PC-9 (cell line): ENCODE measurements at regions not wholly inside any gene's neighbourhood (a gene's known extent, or its start where the extent isn't known, plus 50 kb on each side); places are given as distances from the start of the nearest gene placed in this dataset.
"Not testable (repeated sequence)": the region's sequence is repeated elsewhere in the genome, so short reads cannot be mapped to it uniquely, and the experiment has no call there.

Experiments
- BruUV-seq: library from RNA; stranded (reverse); fragments of 400-500 nt; replicated peaks from 2 replicates; lab custom pipeline; 2021; lab: Mats Ljungman, UMichigan
- CTCF ChIA-PET: fragments of 300-600 bp; sonication (Branson Sonifier 250); formaldehyde crosslinking; loops from one replicate; lab custom pipeline; 2022; ENCODE audit warnings: antibody characterized with exemption; lab: Charles Lee
- POLR2A ChIA-PET: fragments of 300-600 bp; sonication (Branson Sonifier 250); formaldehyde crosslinking; loops from one replicate; lab custom pipeline; 2022; ENCODE audit warnings: antibody characterized with exemption; ENCODE audit not compliant: unreplicated experiment; lab: Charles Lee
- DNase-seq, 2 experiments: peaks; one replicate each; pipeline versions ENCODE4 v3.0.0 to v3.0.0-alpha.2; 2015 to 2022; ENCODE audit warnings: mixed read lengths in 1 of 2
- H2AFZ ChIP-seq: fragments of 200-600 bp; sonication (generic); 2 replicates; pipeline ENCODE4 v1.8.1; 2017; ENCODE audit warnings: antibody characterized with exemption
- H3F3A ChIP-seq: fragments of 200-600 bp; sonication (generic); 2 replicates; pipeline ENCODE4 v1.8.1; 2017; ENCODE audit warnings: antibody characterized with exemption, mild to moderate bottlenecking, low read depth; ENCODE audit not compliant: insufficient read depth
- H3K27ac ChIP-seq: fragments of 200-600 bp; sonication (generic); 2 replicates; pipeline ENCODE4 v1.6.1; 2016; ENCODE audit warnings: mixed run types
- H3K27me3 ChIP-seq: fragments of 200-600 bp; sonication (generic); 2 replicates; pipeline ENCODE4 v1.6.1; 2016; ENCODE audit warnings: low read depth, mixed run types; ENCODE audit not compliant: insufficient read depth
- H3K36me3 ChIP-seq: fragments of 200-600 bp; sonication (generic); 2 replicates; pipeline ENCODE4 v1.6.1; 2016; ENCODE audit warnings: low read depth, mixed run types
- H3K4me1 ChIP-seq: fragments of 200-600 bp; sonication (generic); replicated peaks from 2 replicates; pipeline ENCODE4 v1.6.1; 2016; ENCODE audit warnings: mixed run types; ENCODE audit not compliant: insufficient read depth
- H3K4me2 ChIP-seq: fragments of 200-600 bp; sonication (generic); 2 replicates; pipeline ENCODE4 v1.6.1; 2017; ENCODE audit warnings: mixed run types
- H3K4me3 ChIP-seq: fragments of 200-600 bp; sonication (generic); 2 replicates; pipeline ENCODE4 v1.6.1; 2016; ENCODE audit warnings: mixed run types
- H3K79me2 ChIP-seq: fragments of 200-600 bp; sonication (generic); 2 replicates; pipeline ENCODE4 v1.6.1; 2017; ENCODE audit warnings: low read depth, mixed run types
- H3K9me2 ChIP-seq: fragments of 200-600 bp; sonication (generic); 2 replicates; pipeline ENCODE4 v1.8.1; 2017; ENCODE audit warnings: mild to moderate bottlenecking; ENCODE audit not compliant: insufficient read depth
- H3K9me3 ChIP-seq: fragments of 200-600 bp; sonication (generic); 2 replicates; pipeline ENCODE4 v1.8.1; 2016; ENCODE audit warnings: low read depth; ENCODE audit not compliant: insufficient read depth
- H4K20me1 ChIP-seq: fragments of 200-600 bp; sonication (generic); 2 replicates; pipeline ENCODE4 v1.8.1; 2017; ENCODE audit not compliant: insufficient read depth
- EZH2 ChIP-seq: fragments of 200-600 bp; sonication (generic); IDR thresholded peaks from 2 replicates; pipeline ENCODE4 v1.8.0; 2017; ENCODE audit warnings: antibody characterized with exemption, low read depth
- intact Hi-C: fragments of 100-400 bp; cut with micrococcal nuclease; formaldehyde crosslinking; loops from one replicate; pipeline ENCODE4 v1.10.0; 2022; ENCODE audit not compliant: unreplicated experiment
- TF ChIP-seq, protein P1 (sequence below): fragments of 200-600 bp; sonication (generic); conservative IDR thresholded peaks from 2 replicates; pipeline ENCODE4 v1.6.1; 2017; ENCODE audit warnings: mixed run types, antibody characterized with exemption, mild to moderate bottlenecking, moderate library complexity

DNA sequence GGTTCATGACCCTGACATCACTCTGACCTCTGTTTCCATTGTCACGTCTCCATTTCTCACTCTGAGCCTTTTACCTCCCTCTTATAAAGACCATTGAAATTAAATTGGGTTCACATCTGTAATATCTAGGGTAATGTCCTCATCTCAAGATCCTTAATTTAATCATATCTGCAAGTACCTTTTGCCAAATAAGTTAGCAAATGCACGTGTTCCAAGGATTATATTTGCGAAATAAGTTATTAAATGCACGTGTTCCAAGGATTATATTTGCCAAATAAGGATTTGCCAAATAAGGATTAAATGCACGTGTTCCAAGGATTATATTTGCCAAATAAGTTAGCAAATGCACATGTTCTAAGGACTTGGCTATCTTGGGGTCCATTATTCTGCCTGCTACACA is 938.0 kb downstream of the NLGN4X start:
- H2AFZ ChIP-seq: no peak overlapping the region
- no peak overlapping the region for H3K4me2 ChIP-seq
- intact Hi-C loops: no loop called here
- no peak for DNase-seq
- no peaks in the 10 kb centered on the region for H4K20me1 ChIP-seq
- no peaks in the 10 kb centered on the region for H3K9me2 ChIP-seq
- no peaks in the 10 kb centered on the region for H3K4me1 ChIP-seq
- BruUV-seq: no TSS peak
- H3K9me3 ChIP-seq: no peaks in the 10 kb centered on the region
- H3K27ac ChIP-seq: no peak overlapping the region
- ChIA-PET CTCF (no interaction called here), POLR2A (no interaction called here)
- H3F3A ChIP-seq: no peaks in the 10 kb centered on the region
- H3K27me3 ChIP-seq: no peaks in the 10 kb centered on the region
- H3K4me3 ChIP-seq: no peak overlapping the region
- no peaks in the 10 kb centered on the region for H3K79me2 ChIP-seq
- TF ChIP-seq EZH2: no peak
- TF ChIP-seq, protein P1, sequence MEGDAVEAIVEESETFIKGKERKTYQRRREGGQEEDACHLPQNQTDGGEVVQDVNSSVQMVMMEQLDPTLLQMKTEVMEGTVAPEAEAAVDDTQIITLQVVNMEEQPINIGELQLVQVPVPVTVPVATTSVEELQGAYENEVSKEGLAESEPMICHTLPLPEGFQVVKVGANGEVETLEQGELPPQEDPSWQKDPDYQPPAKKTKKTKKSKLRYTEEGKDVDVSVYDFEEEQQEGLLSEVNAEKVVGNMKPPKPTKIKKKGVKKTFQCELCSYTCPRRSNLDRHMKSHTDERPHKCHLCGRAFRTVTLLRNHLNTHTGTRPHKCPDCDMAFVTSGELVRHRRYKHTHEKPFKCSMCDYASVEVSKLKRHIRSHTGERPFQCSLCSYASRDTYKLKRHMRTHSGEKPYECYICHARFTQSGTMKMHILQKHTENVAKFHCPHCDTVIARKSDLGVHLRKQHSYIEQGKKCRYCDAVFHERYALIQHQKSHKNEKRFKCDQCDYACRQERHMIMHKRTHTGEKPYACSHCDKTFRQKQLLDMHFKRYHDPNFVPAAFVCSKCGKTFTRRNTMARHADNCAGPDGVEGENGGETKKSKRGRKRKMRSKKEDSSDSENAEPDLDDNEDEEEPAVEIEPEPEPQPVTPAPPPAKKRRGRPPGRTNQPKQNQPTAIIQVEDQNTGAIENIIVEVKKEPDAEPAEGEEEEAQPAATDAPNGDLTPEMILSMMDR: no peak
- no peaks in the 10 kb centered on the region for H3K36me3 ChIP-seq

DNA sequence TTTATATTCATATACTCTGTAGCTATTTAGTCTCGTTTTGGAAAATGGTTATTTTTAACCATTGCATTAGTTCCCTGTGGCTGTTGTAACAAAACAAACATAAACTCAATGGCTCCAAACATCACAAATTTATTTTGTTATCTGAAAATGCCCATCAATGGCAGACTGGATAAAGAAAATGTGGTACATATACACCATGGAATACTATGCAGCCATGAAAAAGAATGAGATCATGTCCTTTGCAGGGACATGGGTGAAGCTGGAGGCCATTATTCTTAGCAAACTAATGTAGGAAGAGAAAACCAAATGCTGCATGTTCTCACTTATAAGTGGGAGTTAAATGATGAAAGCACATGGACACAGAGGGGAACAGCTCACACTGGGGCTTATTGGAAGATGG is 938.7 kb downstream of the NLGN4X start:
- H3K4me3 ChIP-seq, H3K27ac ChIP-seq, BruUV-seq, H3K9me2 ChIP-seq, H3K4me2 ChIP-seq, POLR2A ChIA-PET, H2AFZ ChIP-seq, DNase-seq, H3K27me3 ChIP-seq, H3K4me1 ChIP-seq, H3K9me3 ChIP-seq, H4K20me1 ChIP-seq, H3K36me3 ChIP-seq, CTCF ChIA-PET, intact Hi-C loops, H3K79me2 ChIP-seq, H3F3A ChIP-seq: not testable (repeated sequence)

DNA sequence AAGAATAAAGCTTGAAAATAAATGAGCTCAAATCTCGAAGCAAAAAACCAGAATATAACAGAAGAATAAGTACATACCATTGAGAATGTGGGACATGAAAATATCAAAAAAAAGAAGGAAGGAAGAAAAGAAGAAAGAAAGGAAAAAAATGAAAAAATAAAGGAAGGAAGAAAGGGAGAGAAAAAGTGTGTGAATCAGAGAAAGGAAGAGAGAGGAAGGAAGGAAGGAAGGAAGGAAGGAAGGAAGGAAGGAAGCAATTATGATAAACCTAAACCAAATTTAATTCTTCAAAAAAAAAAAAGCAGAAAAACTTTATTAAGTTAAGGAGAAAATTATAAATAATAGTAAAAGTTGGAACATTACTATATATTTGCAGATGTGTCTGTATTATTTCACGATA is 949.8 kb downstream of the NLGN4X start:
- CTCF ChIA-PET: no interaction called here
- H3K4me2 ChIP-seq: no peak overlapping the region
- no peak overlapping the region for H2AFZ ChIP-seq
- no TSS peak for BruUV-seq
- POLR2A ChIA-PET: no interaction called here
- H3K27me3 ChIP-seq: no peaks in the 10 kb centered on the region
- H4K20me1 ChIP-seq: no peaks in the 10 kb centered on the region; the same call in 1 of the 2 replicates
- H3K4me1 ChIP-seq: no peaks in the 10 kb centered on the region
- TF ChIP-seq, protein P1: no peak
- no peaks in the 10 kb centered on the region for H3F3A ChIP-seq
- H3K9me3 ChIP-seq: no peaks in the 10 kb centered on the region
- H3K36me3 ChIP-seq: no peaks in the 10 kb centered on the region
- no peak for DNase-seq
- H3K4me3 ChIP-seq: no peak overlapping the region
- intact Hi-C loops: no loop called here
- no peaks in the 10 kb centered on the region for H3K79me2 ChIP-seq
- H3K27ac ChIP-seq: no peak overlapping the region
- no peaks in the 10 kb centered on the region for H3K9me2 ChIP-seq

DNA sequence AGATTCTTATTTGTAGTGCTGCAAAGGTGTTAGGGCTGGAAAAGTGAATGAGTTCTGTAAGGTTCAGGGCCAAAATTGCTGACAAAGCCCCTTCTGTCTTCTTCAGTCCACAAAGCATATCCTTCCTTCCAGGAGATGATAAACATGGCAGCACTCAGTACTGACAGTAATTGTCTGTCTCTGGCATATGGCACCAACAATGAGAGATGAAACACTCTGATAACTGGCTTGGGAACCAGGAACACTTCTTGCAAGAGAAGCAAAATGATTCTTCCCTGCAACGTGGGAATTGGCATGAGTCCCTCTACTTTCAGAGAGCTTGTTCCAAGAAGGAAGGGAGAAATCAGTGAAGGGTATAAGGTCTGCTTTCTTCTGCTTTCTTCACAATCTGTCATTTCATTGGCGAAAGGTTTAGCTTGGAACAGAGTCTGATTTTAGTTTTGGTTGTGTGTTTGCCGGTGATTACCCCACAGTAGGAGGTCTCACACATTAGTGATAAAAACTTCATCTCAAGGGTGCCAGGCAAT is 963.3 kb downstream of the NLGN4X start:
- Histone ChIP-seq H3K4me1 (no peaks in the 10 kb centered on the region), H3K4me2 (no peak overlapping the region), H3K27me3 (no peaks in the 10 kb centered on the region), H3K9me3 (no peaks in the 10 kb centered on the region), H3F3A (no peaks in the 10 kb centered on the region), H3K27ac (no peak overlapping the region), H3K79me2 (no peaks in the 10 kb centered on the region), H3K9me2 (no peaks in the 10 kb centered on the region), H3K36me3 (no peaks in the 10 kb centered on the region), H3K4me3 (no peak overlapping the region), H4K20me1 (no peaks in the 10 kb centered on the region), H2AFZ (no peak overlapping the region)
- CTCF ChIA-PET: no interaction called here
- intact Hi-C loops: no loop called here
- TF ChIP-seq EZH2: no peak
- TF ChIP-seq, protein P1: no peak
- POLR2A ChIA-PET: no interaction called here
- BruUV-seq: no TSS peak
- no peak for DNase-seq
